ENCODE measurements at regions not wholly inside any gene's neighbourhood (a gene's known extent, or its start where the extent isn't known, plus 50 kb on each side); places are given as distances from the start of the nearest gene placed in this dataset.

DNA sequence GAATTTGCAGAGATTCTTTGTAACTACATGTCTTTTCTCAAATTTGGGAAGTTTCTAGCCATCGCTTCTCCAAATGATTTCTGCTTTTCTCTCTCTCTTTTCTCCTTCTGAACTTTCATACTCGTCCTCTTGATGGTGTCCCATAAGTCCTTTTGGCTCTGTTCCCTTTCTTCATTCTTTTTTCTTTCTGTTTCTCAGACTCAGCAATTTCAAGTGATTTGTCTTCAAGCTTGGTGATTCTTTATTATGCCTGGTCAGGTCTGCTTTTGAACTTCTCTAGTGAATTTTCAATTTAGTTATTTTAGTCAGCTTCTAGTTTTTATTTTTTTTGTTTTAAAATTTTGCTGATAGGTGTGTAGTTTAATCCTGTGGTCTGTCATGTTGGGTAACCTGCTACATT, 57.6 kb upstream of the EEF1E1 start:
- Mint-ChIP-seq H3K4me3 (no peak overlapping the region), H3K9me3 (no peaks in the 10 kb centered on the region), H3K27me3 (ENCODE audit: low read depth) (peaks cover 6% of the 10 kb centered on the region), H3K27ac (no peak overlapping the region), H3K4me1 (ENCODE audit: low read depth) (no peaks in the 10 kb centered on the region), H3K36me3 (ENCODE audit: low read depth) (no peaks in the 10 kb centered on the region)
- CTCF ChIA-PET = no interaction called here
- intact Hi-C loops (cut with micrococcal nuclease) = no loop called here
- DNase-seq = no peak

GRCh38 chr6:8157839-8158238, 55.5 kb upstream of the EEF1E1 start:
- CTCF ChIA-PET = no interaction called here
- H3K27me3 Mint-ChIP-seq (ENCODE audit: low read depth) = peaks cover 11% of the 10 kb centered on the region
- no peaks in the 10 kb centered on the region for H3K9me3 Mint-ChIP-seq
- H3K4me3 Mint-ChIP-seq = no peak overlapping the region
- no peaks in the 10 kb centered on the region for H3K36me3 Mint-ChIP-seq (ENCODE audit: low read depth)
- no peaks in the 10 kb centered on the region for H3K4me1 Mint-ChIP-seq (ENCODE audit: low read depth)
- DNase-seq = no peak
- intact Hi-C loops (cut with micrococcal nuclease) = no loop called here
- no peak overlapping the region for H3K27ac Mint-ChIP-seq

DNA sequence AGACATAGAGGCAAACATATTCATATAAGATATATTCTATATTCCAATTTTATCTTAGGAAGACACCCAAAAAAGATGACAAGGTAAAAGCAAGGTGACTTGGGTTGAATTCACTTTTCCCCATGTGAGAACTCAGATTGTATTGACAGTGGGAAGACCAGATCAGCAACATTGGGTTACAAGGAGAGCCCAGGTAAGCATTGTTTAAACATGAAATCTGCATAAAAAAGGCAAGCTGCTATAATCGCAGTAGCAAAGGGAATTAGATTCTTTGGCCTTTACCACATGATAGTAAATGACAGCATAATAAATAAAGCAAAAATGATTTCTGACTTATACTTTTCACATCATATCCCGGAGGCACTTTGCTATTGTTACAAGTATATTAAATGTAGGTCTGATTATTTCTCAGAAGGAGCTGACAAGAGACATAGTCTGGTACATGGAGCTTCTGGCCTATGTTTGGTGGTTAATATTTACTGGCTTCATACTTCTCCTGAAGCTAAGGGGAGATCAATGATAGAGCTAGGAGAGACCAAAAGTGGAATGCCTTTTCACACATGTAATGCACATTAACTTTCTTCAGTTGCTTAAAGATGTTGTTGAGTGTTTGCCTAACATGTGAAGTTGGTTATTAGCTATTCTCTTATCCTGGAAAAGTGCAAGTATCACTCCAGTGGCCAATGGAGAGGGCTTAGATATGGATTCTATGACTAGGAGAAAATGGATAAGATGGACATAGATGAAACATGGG, 53.1 kb upstream of the EEF1E1 start:
- Mint-ChIP-seq H3K9me3 (no peaks in the 10 kb centered on the region), H3K27me3 (ENCODE audit: low read depth) (peaks cover 8% of the 10 kb centered on the region), H3K4me1 (ENCODE audit: low read depth) (no peaks in the 10 kb centered on the region), H3K36me3 (ENCODE audit: low read depth) (no peaks in the 10 kb centered on the region), H3K4me3 (no peak overlapping the region), H3K27ac (no peak overlapping the region)
- CTCF ChIA-PET = no interaction called here
- intact Hi-C loops (cut with micrococcal nuclease) = no loop called here
- no peak for DNase-seq
